ENCODE measurements at regions not wholly inside any gene's neighbourhood (a gene's known extent, or its start where the extent isn't known, plus 50 kb on each side); places are given as distances from the start of the nearest gene placed in this dataset.

- Histone ChIP-seq H3K4me1 (no peaks in the 10 kb centered on the region), H3K27ac (no peak overlapping the region), H3K27me3 (no peaks in the 10 kb centered on the region), H3K4me3 (no peak overlapping the region), H3K36me3 (no peaks in the 10 kb centered on the region), H3K9me3 (no peaks in the 10 kb centered on the region)
- ATAC-seq: no peak
- no peak for TF ChIP-seq CTCF (IDR thresholded peaks at IDR 0.05)
- DNase-seq: no peak
- intact Hi-C loops (cut with DNase I): no loop called here
Observed at GRCh38 chrX:20596856-20597255, 330.1 kb upstream of the RPS6KA3 start.

- ATAC-seq (no peak), DNase-seq (no peak)
- no peaks in the 10 kb centered on the region for H3K27me3 ChIP-seq
- H3K36me3 ChIP-seq: no peaks in the 10 kb centered on the region
- no peak overlapping the region for H3K4me3 ChIP-seq
- TF ChIP-seq CTCF (IDR thresholded peaks at IDR 0.05): no peak
- H3K4me1 ChIP-seq: no peaks in the 10 kb centered on the region
- intact Hi-C loops (cut with DNase I): no loop called here
- no peaks in the 10 kb centered on the region for H3K9me3 ChIP-seq
- no peak overlapping the region for H3K27ac ChIP-seq
Observed at GRCh38 chrX:20595928-20596575, 329.3 kb upstream of the RPS6KA3 start.

GRCh38 chrX:20594985-20595384 is 328.3 kb upstream of the RPS6KA3 start:
- Histone ChIP-seq H3K4me1 (no peaks in the 10 kb centered on the region), H3K27me3 (no peaks in the 10 kb centered on the region), H3K27ac (no peak overlapping the region), H3K4me3 (no peak overlapping the region), H3K36me3 (no peaks in the 10 kb centered on the region), H3K9me3 (no peaks in the 10 kb centered on the region)
- TF ChIP-seq CTCF (IDR thresholded peaks at IDR 0.05): peak; percentile 8
- DNase-seq (no peak), ATAC-seq (no peak)
- intact Hi-C loops (cut with DNase I): no loop called here

- intact Hi-C loops (cut with DNase I): no loop called here
- no peaks in the 10 kb centered on the region for H3K36me3 ChIP-seq
- no peaks in the 10 kb centered on the region for H3K4me1 ChIP-seq
- TF ChIP-seq CTCF (IDR thresholded peaks at IDR 0.05): no peak
- H3K4me3 ChIP-seq: no peak overlapping the region
- DNase-seq: no peak
- no peak for ATAC-seq
- no peaks in the 10 kb centered on the region for H3K27me3 ChIP-seq
- no peak overlapping the region for H3K27ac ChIP-seq
- H3K9me3 ChIP-seq: no peaks in the 10 kb centered on the region
Observed at GRCh38 chrX:20593836-20594235, 327.1 kb upstream of the RPS6KA3 start.

GRCh38 chrX:20593402-20593801 is 326.7 kb upstream of the RPS6KA3 start:
- H3K27me3 ChIP-seq: no peaks in the 10 kb centered on the region
- H3K27ac ChIP-seq: no peak overlapping the region
- intact Hi-C loops (cut with DNase I): no loop called here
- no peak overlapping the region for H3K4me3 ChIP-seq
- no peaks in the 10 kb centered on the region for H3K4me1 ChIP-seq
- H3K36me3 ChIP-seq: no peaks in the 10 kb centered on the region
- TF ChIP-seq CTCF (IDR thresholded peaks at IDR 0.05): no peak
- no peaks in the 10 kb centered on the region for H3K9me3 ChIP-seq
- DNase-seq (no peak), ATAC-seq (no peak)

GRCh38 chrX:20591246-20591645 is 324.5 kb upstream of the RPS6KA3 start:
- ATAC-seq (no peak), DNase-seq (no peak)
- no peak overlapping the region for H3K27ac ChIP-seq
- intact Hi-C loops (cut with DNase I): no loop called here
- no peaks in the 10 kb centered on the region for H3K4me1 ChIP-seq
- TF ChIP-seq CTCF (IDR thresholded peaks at IDR 0.05): no peak
- no peaks in the 10 kb centered on the region for H3K9me3 ChIP-seq
- no peaks in the 10 kb centered on the region for H3K27me3 ChIP-seq
- no peak overlapping the region for H3K4me3 ChIP-seq
- no peaks in the 10 kb centered on the region for H3K36me3 ChIP-seq

All from upper lobe of right lung (tissue), 1 donor.